ENCODE measurements at regions not wholly inside any gene's neighbourhood (a gene's known extent, or its start where the extent isn't known, plus 50 kb on each side); places are given as distances from the start of the nearest gene placed in this dataset.

DNA sequence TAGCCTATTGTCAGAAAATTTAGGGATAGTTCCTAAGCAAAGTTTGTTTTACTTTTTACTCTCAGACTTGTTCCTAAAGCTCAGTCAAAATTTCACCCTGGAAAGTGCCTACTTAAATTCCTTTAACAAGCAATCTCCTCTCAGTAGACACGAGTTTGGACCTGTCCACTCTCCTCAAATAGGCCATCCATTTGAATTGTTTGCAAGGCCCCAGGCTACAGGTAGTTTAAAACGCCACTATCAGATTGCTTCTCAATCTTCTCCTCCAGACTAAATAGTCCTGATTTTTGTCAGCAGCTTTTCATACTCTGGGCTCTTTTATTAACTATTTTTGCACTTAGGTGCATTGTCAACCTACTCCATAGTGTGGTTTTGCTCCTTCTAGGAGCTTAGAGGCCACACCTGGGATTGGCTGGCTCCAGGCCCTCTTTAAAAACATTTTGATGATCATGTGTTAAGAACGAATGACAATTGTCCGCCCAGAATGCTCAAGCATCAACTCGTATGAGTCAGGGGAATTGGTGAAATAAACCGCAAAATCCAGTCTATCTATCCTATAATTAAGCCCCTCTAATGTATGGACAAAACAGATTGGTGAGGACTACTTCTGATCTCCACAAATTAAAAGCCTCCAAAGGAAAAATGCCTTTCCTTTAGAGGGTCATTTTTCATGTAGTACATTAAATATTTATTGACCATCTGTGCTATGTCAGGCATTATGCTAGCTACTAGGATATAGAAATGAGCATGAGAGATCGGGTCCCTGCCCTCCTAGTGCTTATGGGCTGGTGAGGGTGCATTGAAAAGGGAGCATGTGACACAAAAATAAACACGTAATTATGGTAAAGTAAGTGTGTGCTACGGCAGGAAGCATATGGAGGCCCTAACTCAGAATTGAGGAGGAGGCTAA, 333.8 kb upstream of the TNP1 start:
- DNase-seq: no peak
- intact Hi-C loops (cut with DNase I; ENCODE audit: low total_unique reads): no loop called here
- no peaks in the 10 kb centered on the region for H3K4me1 ChIP-seq
- 76 to 80% (median 78%) methylated on average over 9 of the region's 9 CpGs for WGBS, 5 donors
- no peaks in the 10 kb centered on the region for H3K36me3 ChIP-seq
- H3K9me3 ChIP-seq: peaks cover 0 to 8% (median 3%) of the 10 kb centered on the region in 4 donors
- no peaks in the 10 kb centered on the region for H3K27me3 ChIP-seq
- H3K4me3 ChIP-seq: no peak overlapping the region
- TF ChIP-seq EP300 (IDR thresholded peaks at IDR 0.05) (no peak), POLR2A (IDR thresholded peaks at IDR 0.05) (no peak), POLR2AphosphoS5 (IDR thresholded peaks at IDR 0.05) (no peak)
- TF ChIP-seq, protein P1, sequence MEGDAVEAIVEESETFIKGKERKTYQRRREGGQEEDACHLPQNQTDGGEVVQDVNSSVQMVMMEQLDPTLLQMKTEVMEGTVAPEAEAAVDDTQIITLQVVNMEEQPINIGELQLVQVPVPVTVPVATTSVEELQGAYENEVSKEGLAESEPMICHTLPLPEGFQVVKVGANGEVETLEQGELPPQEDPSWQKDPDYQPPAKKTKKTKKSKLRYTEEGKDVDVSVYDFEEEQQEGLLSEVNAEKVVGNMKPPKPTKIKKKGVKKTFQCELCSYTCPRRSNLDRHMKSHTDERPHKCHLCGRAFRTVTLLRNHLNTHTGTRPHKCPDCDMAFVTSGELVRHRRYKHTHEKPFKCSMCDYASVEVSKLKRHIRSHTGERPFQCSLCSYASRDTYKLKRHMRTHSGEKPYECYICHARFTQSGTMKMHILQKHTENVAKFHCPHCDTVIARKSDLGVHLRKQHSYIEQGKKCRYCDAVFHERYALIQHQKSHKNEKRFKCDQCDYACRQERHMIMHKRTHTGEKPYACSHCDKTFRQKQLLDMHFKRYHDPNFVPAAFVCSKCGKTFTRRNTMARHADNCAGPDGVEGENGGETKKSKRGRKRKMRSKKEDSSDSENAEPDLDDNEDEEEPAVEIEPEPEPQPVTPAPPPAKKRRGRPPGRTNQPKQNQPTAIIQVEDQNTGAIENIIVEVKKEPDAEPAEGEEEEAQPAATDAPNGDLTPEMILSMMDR (IDR thresholded peaks at IDR 0.05): no peak
- no peak overlapping the region for H3K27ac ChIP-seq

DNA sequence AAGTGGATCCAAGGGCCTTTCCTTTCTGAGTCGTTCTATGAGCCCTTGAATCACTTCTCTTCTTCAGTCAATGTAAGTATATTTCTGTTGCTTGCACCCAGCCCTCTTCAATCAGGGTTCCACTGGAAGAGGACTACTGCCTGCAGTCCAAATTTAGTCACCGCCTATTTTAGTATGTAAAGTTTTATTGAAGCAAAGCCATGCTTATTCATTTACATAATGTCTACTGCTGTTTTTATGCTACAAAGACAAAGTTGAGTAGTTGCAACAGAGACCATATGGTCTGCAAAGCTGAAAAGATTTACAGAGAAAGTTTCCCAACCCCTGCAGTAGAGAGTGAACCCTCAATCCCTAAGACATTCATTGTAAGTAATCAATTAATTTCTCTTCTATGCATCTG, 332.5 kb upstream of the TNP1 start:
- Histone ChIP-seq H3K27ac (no peak overlapping the region), H3K27me3 (no peaks in the 10 kb centered on the region), H3K4me3 (no peak overlapping the region), H3K4me1 (no peaks in the 10 kb centered on the region), H3K36me3 (no peaks in the 10 kb centered on the region), H3K9me3 (peaks cover 0 to 8% (median 3%) of the 10 kb centered on the region in 4 donors)
- 78 to 90% (median 84%) methylated on average over 2 of the region's 2 CpGs for WGBS, 5 donors
- intact Hi-C loops (cut with DNase I; ENCODE audit: low total_unique reads): no loop called here
- no peak for DNase-seq
- TF ChIP-seq POLR2AphosphoS5 (IDR thresholded peaks at IDR 0.05): no peak
- TF ChIP-seq EP300 (IDR thresholded peaks at IDR 0.05): no peak
- TF ChIP-seq, protein P1 (IDR thresholded peaks at IDR 0.05): no peak
- TF ChIP-seq POLR2A (IDR thresholded peaks at IDR 0.05): no peak

DNA sequence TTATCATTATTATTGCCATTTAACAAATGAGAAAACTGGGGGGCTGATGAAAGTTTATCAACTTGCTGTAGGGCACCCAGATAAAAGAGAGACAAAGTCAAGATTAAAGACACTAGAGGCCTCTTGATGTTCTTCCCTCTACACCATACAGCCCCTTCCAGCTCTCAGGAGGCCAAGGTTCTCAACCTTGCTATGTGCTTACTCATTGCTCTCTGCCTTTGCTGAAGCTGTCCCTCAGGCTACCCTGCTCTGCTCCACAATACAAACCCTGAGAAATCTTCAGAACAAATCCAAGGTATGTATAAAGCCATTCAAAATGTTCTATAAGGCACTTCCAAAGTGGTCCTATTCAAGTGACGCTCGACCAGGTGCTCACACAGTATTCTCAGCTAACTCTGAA, 329.9 kb upstream of the TNP1 start:
- no peak for TF ChIP-seq POLR2A (IDR thresholded peaks at IDR 0.05)
- TF ChIP-seq, protein P1 (IDR thresholded peaks at IDR 0.05): no peak
- TF ChIP-seq EP300 (IDR thresholded peaks at IDR 0.05): no peak
- no peak for TF ChIP-seq POLR2AphosphoS5 (IDR thresholded peaks at IDR 0.05)
- Histone ChIP-seq H3K27me3 (no peaks in the 10 kb centered on the region), H3K9me3 (no peaks in the 10 kb centered on the region), H3K4me3 (no peak overlapping the region), H3K4me1 (no peaks in the 10 kb centered on the region), H3K27ac (no peak overlapping the region), H3K36me3 (no peaks in the 10 kb centered on the region)
- DNase-seq: no peak
- intact Hi-C loops (cut with DNase I; ENCODE audit: low total_unique reads): no loop called here
- WGBS, 5 donors: 86 to 98% (median 95%) methylated on average over 2 of the region's 2 CpGs

DNA sequence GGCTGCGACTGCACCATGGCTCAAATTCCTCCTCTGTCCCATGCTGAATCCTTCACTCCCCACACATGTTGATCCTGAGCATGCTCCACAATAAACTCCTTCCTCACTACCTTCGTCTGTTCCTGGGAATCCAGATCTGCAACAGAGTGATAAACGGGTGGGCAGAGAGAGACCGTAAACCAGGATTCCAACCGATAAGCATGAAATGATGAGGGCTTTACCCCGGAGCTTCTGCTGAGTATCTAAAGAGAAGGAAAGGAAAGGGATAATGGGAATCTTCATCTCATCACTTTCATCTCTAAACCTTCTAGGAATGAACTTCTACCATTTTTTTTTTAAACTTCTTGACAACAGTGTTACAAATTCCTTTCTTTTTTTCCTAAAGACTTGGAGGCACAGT, 329.3 kb upstream of the TNP1 start:
- no peaks in the 10 kb centered on the region for H3K4me1 ChIP-seq
- H3K27ac ChIP-seq: no peak overlapping the region
- TF ChIP-seq POLR2AphosphoS5 (IDR thresholded peaks at IDR 0.05) (no peak), POLR2A (IDR thresholded peaks at IDR 0.05) (no peak), EP300 (IDR thresholded peaks at IDR 0.05) (no peak)
- TF ChIP-seq, protein P1 (IDR thresholded peaks at IDR 0.05): no peak
- intact Hi-C loops (cut with DNase I; ENCODE audit: low total_unique reads): no loop called here
- no peak overlapping the region for H3K4me3 ChIP-seq
- no peaks in the 10 kb centered on the region for H3K27me3 ChIP-seq
- no peaks in the 10 kb centered on the region for H3K9me3 ChIP-seq
- no peaks in the 10 kb centered on the region for H3K36me3 ChIP-seq
- 90 to 95% (median 93%) methylated on average over 6 of the region's 6 CpGs for WGBS, 5 donors
- DNase-seq: no peak
